GM19328 (cell line): ENCODE measurements at regions not wholly inside any gene's neighbourhood (a gene's known extent, or its start where the extent isn't known, plus 50 kb on each side); places are given as distances from the start of the nearest gene placed in this dataset.
"Not testable (repeated sequence)": the region's sequence is repeated elsewhere in the genome, so short reads cannot be mapped to it uniquely, and the experiment has no call there.

ENCODE experiments used
- ATAC-seq: cut with Tn5 transposase; IDR thresholded peaks from one replicate; pipeline ENCODE4 v1.9.1; 2021; ENCODE audit warnings: mild to moderate bottlenecking, moderate library complexity; ENCODE audit not compliant: unreplicated experiment

GRCh38 chr4:115194612-115195011 is 81.2 kb upstream of the NDST4 start:
- ATAC-seq, result not testable (repeated sequence)

- ATAC-seq, result no peak
Observed at GRCh38 chr4:115190529-115190928, 77.1 kb upstream of the NDST4 start.

- ATAC-seq, result no peak
Observed at GRCh38 chr4:115187136-115187535, 73.7 kb upstream of the NDST4 start.

- not testable (repeated sequence) for ATAC-seq
Observed at GRCh38 chr4:115179438-115180062, 66.1 kb upstream of the NDST4 start.

GRCh38 chr4:115178687-115179086 is 65.3 kb upstream of the NDST4 start:
- not testable (repeated sequence) for ATAC-seq

GRCh38 chr4:115171220-115171619 is 57.8 kb upstream of the NDST4 start:
- ATAC-seq, result no peak

GRCh38 chr4:115165503-115165902 is 52.1 kb upstream of the NDST4 start:
- ATAC-seq, result no peak
